GM18519 (cell line): ENCODE measurements at regions not wholly inside any gene's neighbourhood (a gene's known extent, or its start where the extent isn't known, plus 50 kb on each side); places are given as distances from the start of the nearest gene placed in this dataset.
"Not testable (repeated sequence)": the region's sequence is repeated elsewhere in the genome, so short reads cannot be mapped to it uniquely, and the experiment has no call there.

Experiments
- ATAC-seq: cut with Tn5 transposase; IDR thresholded peaks from one replicate; pipeline ENCODE4 v1.9.1; 2021; ENCODE audit warnings: mild to moderate bottlenecking, moderate library complexity; ENCODE audit not compliant: unreplicated experiment, low FRiP score

- no peak for ATAC-seq
Measured at GRCh38 chr16:75836347-75837010, 110.2 kb upstream of the CPHXL start.

DNA sequence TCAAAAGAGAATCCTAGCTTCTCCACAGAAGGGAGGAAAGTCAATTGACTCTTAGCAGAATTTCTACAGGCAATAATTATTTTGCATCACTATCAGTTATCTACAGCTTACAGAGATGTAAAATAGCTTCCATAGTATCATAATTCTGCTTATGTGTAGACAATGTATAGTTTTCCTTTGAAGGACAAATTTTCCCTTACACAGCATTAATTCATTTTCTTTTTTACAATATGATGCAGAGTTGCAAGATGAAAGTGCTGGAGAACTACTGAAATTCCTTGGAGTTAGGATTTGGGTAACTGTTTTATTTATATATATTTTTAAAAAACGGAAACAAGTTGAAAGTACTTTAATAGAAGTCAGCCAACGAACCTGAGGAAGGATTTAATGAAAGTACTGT lies 111.0 kb upstream of the CPHXL start:
- no peak for ATAC-seq

GRCh38 chr16:75837681-75838080 lies 111.4 kb upstream of the CPHXL start:
- ATAC-seq: no peak

GRCh38 chr16:75841517-75841916 lies 115.2 kb upstream of the CPHXL start:
- ATAC-seq: no peak

DNA sequence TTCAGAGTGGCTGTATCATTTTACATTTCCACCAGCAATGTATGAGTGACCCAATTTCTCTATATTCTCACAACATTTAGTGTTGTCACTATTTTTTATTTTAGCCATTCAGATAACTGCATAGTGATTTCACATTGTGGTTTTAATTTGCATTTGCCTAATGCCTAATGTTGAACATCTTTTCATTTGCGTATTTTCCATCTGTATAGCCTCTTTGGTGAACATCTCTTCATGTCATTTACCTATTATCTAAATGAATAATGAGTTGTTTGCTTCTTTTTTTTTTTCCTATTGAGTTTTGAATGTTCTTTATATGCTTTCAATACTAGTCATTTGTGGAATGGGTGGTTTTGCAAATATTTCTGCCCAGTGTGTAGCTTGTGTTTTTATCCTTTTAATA lies 120.9 kb upstream of the CPHXL start:
- no peak for ATAC-seq

GRCh38 chr16:75854152-75854551 lies 127.9 kb upstream of the CPHXL start:
- ATAC-seq: no peak

GRCh38 chr16:75860326-75861053 lies 134.2 kb upstream of the CPHXL start:
- no peak for ATAC-seq

DNA sequence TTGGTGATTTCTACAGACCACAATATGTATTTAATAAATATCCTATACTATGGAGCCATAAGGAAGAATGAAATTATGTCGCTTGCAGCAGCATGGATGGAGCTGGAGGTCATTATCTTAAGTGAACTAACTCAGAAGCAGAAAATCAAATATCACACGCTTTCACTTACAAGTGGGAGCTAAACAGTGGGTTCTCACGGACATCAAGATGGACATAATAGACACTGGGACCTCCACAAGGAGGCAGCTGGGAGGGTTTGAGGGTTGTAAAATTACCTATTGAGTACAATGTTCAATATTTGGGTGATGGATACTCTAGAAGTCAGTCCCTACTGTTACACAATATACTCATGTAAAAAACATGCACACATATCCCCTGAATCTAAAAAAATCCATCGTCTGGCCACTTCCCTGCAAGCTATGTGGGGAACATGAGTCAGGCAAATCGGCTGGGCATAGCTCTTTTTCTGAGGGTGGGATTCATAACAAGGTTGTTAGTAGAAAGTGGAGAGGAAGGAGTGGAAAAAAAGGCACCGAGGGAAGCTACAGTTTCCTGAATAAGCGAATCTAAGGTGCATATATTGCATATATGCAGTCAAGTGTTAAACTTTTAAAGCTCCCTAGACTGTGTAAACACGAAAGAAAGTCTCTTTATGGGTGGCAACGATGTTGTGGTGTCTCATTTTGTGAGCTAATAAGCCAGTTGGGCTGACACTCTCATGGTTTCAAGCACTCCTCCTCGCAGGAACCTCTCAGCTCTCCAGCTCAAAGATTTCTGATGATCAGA lies 135.2 kb upstream of the CPHXL start:
- ATAC-seq: no peak

GRCh38 chr16:75862098-75862386 lies 135.8 kb upstream of the CPHXL start:
- ATAC-seq: no peak

DNA sequence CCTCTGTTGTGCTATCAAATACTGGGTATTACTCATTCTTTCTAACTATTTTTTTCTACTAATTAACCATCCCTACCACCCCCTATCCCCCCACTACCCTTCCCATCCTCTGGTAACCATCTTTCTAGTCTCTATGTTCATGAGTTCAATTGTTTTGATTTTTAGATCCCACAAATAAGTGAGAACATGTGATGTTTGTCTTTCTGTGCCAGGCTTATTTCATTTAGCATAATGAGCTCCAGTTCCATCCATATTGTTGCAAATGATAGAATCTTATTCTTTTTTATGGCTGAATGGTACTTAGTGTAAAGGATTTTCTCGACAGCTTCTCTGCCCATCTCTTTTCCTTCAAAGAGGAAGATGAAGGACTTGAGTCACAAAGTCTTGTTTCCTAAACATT lies 138.0 kb upstream of the CPHXL start:
- no peak for ATAC-seq

- no peak for ATAC-seq
Measured at GRCh38 chr16:75865736-75866135, 139.4 kb upstream of the CPHXL start.

- no peak for ATAC-seq
Measured at GRCh38 chr16:75868636-75869632, 142.6 kb upstream of the CPHXL start.

DNA sequence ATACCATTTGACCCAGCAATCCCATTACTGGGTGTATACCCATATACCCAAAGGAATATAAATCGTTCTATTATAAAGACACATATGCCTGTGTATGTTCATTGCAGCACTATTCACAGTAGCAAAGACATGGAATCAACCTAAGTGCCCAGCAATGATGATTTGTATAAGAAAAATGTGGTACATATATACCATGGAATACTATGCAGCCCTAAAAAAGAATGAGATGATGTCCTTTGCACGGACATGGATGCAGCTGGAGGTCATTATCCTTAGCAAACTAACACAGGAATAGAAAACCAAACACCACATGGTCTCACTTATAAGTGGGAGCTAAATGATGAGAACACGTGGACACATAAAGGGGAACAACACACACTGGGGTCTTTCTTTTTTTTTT lies 155.0 kb upstream of the CPHXL start:
- not testable (repeated sequence) for ATAC-seq

DNA sequence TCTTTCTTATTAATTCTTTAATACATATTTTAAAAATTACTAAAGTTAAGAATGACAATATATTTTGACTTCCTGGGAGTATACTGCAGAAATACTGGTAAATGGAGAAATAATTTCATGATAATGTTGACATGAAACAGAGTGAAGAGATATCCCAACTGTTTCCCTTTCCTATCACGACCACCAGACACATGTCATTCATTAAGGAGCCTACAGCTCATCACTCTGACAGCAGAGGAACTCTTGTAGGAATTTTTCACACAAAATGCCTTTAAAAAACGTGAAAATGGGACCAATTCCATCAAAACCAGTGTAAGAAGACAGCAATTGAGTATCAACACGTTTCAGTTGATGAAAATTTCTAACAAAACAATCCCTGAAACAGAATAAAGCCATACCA lies 172.9 kb upstream of the CPHXL start:
- no peak for ATAC-seq

DNA sequence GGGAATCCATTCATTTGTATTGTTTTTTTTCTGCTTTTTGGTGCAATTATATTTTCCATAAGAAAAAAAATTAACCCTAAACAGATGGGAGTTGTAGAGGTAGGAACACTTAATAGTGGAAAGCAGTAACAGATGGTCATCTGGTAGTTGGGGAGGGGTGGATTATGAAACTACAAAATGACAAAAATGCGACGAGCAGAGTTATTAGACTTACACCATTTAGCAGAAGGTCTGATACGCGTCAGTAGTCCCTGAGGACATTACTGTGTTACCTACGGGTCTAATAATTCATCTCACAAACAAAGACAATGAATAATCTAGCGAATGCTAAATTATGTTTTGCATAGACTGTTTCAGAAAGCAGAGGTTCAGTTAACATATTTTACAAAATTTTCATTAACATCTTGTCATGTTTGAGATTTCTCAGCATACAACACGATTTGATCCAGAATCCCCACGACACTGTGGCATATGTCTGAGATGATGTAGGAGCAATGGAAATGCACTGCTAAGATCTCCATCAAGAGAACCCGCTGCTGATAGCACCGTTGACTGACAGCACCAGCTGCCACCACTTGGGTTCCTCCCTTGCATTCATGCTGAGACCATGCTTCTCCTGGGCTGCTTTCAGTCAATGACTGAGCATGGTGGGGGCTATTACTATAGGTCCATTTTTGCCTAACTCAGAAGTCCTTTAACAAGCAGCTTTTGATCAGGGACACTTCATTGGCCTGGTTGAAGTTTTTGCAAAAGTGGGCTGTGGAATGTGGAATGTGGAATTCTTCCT lies 182.2 kb upstream of the CPHXL start:
- ATAC-seq: no peak

DNA sequence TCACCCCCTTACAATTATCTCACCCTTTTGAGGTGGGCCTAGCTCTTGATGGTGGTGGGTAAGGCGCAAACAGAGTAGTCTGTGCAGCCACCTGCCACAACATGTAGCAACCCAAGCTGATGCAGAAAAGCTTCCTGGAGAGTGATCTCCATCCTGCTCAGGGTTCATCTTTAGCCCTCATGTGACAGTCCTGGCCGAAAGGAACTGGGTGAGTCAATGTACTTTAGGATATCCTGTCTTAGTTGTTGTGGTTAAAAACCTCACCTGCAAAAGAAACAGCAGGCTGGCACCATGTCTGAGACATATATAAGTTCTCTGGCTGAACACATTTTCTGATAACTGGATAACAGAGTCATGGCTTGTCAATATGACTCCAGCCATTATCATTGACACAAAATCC lies 183.5 kb upstream of the CPHXL start:
- no peak for ATAC-seq

- ATAC-seq: no peak
Measured at GRCh38 chr16:75911896-75912295, 185.6 kb upstream of the CPHXL start.

DNA sequence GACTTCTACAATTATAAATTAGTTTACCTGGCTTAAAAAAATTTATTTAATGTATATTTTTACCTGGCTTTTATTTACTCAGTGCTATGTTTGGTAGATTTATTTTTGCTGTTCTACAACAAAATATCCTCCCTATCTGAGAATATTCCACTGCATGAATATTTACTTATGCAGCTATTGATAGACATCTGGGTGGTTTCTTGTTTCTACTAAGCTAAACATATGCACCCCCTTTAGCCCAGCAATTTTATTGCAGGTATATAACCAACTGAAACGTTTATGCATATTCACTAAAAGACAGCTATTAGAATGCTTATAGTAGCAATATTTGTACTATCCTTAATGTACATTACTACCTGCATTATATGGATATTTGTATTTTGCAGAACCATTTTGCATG lies 187.7 kb upstream of the CPHXL start:
- ATAC-seq: no peak

- ATAC-seq: no peak
Measured at GRCh38 chr16:75916451-75916850, 190.2 kb upstream of the CPHXL start.

DNA sequence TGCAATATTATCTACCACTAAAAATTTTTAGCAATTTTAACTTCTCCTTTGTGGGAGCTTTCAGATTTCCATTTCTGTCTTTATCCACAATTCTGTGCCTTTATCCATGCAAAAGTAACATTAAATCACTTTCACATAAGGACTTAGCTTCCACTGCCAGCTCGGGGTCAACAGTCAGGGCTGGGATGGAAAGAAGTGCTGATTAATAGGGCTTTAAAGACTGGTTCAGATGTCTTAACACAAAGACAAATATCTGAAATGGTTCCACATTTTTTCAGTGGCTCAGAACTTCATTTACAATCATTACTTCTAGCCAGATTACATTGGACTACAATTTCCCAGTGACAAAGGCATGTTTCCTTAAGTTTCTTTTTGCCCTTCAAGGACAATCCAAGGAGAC lies 191.8 kb upstream of the CPHXL start:
- ATAC-seq: no peak
